GM06990 (cell line): ENCODE measurements at regions not wholly inside any gene's neighbourhood (a gene's known extent, or its start where the extent isn't known, plus 50 kb on each side); places are given as distances from the start of the nearest gene placed in this dataset.

Experiments
- DNase-seq: peaks from one replicate; pipeline ENCODE4 v3.0.0-alpha.2; 2011; ENCODE audit not compliant: insufficient read length; ENCODE audit errors: extremely low read depth
- H3K27me3 ChIP-seq: replicated peaks from 2 replicates; pipeline ENCODE4 v1.6.0; 2011; ENCODE audit warnings: low read length; ENCODE audit not compliant: control insufficient read depth, insufficient read depth
- H3K36me3 ChIP-seq: 2 replicates; pipeline ENCODE4 v1.5.1; 2011; ENCODE audit warnings: low read length; ENCODE audit not compliant: control insufficient read depth, insufficient read depth
- H3K4me3 ChIP-seq: replicated peaks from 2 replicates; pipeline ENCODE4 v1.5.1; 2011; ENCODE audit warnings: low read depth, mild to moderate bottlenecking, control low read depth, low read length
- TF ChIP-seq, protein P1 (sequence below): IDR thresholded peaks from 2 replicates; pipeline ENCODE4 v1.5.1; 2011; ENCODE audit warnings: low read length, control low read depth, mild to moderate bottlenecking, inconsistent platforms; ENCODE audit not compliant: insufficient read depth, poor library complexity, severe bottlenecking

DNA sequence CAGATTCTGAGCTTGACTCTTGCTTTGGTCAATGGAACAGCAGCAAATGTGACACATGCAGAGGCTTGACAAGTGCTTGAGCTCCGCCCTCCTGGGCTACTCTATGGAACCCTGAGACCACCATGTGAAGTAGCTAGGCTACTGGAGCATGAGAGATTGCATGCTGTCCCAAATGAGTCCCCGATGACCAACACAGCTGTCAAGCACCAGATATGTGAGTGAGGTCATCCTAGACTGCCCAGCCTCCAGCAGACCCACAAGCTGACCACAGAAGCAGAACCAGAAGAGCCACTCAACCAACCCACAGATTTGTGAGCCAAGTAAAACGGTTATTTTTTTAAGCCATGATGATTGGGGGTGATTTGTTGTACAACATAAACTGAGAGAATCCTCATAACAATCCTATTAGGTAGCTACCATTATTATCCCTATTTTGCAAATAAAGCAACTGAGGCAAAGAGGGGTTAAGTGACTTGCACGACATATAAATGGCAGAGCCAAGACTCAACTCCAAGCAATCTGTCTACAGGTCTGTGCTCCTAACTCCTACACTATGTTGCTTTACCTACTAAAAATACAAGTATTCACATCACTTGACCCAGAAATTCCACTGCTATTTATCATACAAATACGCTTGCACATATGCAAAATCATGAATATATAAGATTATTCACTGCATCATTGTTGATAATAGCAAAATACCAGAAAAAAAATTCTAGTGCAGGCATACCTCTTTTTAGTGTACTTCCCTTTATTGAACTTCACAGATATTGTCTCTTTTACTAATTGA lies 136.2 kb downstream of the NDUFA12 start:
- no peak overlapping the region for H3K4me3 ChIP-seq
- H3K36me3 ChIP-seq: peaks cover 2% of the 10 kb centered on the region; the same call in 1 of the 2 replicates
- DNase-seq: no peak
- no peaks in the 10 kb centered on the region for H3K27me3 ChIP-seq
- TF ChIP-seq, protein P1, sequence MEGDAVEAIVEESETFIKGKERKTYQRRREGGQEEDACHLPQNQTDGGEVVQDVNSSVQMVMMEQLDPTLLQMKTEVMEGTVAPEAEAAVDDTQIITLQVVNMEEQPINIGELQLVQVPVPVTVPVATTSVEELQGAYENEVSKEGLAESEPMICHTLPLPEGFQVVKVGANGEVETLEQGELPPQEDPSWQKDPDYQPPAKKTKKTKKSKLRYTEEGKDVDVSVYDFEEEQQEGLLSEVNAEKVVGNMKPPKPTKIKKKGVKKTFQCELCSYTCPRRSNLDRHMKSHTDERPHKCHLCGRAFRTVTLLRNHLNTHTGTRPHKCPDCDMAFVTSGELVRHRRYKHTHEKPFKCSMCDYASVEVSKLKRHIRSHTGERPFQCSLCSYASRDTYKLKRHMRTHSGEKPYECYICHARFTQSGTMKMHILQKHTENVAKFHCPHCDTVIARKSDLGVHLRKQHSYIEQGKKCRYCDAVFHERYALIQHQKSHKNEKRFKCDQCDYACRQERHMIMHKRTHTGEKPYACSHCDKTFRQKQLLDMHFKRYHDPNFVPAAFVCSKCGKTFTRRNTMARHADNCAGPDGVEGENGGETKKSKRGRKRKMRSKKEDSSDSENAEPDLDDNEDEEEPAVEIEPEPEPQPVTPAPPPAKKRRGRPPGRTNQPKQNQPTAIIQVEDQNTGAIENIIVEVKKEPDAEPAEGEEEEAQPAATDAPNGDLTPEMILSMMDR: no peak

DNA sequence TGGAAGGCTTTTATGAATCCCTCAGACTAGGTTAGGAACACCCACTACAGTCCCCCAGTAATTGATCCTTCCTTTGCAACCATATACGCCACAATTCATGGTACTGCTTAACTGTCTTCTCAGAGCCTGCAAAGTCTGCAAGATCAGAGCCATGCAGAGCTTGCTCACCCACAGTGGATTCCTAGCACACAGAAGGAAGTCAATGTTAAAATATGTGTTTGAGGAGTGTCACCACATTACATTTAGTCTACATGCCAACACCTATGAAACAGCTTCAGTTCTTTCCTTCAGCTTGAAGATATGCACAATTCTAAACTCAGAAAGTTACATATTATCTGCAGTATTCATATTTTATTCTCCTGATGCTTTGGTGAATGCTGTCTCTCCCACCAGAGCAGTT lies 138.5 kb downstream of the NDUFA12 start:
- H3K4me3 ChIP-seq: no peak overlapping the region
- TF ChIP-seq, protein P1: no peak
- DNase-seq: no peak
- H3K27me3 ChIP-seq: no peaks in the 10 kb centered on the region
- peaks cover 4% of the 10 kb centered on the region; the same call in 1 of the 2 replicates for H3K36me3 ChIP-seq

DNA sequence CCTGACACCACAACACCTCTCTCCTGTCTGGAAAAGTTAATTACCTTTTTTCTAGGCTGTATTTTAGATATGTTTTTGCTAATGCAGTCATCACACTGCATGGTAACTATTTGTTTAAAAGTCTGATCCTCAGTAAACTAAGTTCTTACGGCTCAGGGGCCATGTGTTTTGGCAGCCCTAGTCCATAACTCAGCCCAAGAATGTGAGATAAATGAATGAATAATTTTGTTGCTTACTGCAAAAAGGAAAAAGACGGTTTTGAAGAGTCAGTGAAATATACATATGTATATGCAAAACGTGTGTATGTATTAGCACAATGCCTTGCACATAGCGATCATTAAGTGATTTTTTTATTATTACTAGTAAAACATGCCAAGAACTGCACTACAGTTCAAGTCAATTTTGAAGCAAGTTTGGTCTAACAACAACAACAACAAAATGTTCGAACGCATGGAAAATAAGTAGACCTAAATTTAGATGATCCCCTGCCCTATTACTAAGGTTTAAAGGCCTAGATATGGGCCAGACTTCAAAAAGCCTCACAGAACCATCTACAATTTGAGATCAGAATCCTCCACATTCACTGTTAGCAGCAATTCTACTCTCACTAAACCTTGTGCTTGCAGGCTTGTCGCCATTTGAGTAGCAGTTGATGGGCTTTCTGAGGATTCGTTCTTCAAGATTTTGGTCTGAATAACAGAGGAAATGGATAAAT lies 140.0 kb downstream of the NDUFA12 start:
- DNase-seq: no peak
- no peak overlapping the region for H3K4me3 ChIP-seq
- no peaks in the 10 kb centered on the region for H3K27me3 ChIP-seq
- peaks cover 4% of the 10 kb centered on the region; the same call in 1 of the 2 replicates for H3K36me3 ChIP-seq
- TF ChIP-seq, protein P1: no peak

DNA sequence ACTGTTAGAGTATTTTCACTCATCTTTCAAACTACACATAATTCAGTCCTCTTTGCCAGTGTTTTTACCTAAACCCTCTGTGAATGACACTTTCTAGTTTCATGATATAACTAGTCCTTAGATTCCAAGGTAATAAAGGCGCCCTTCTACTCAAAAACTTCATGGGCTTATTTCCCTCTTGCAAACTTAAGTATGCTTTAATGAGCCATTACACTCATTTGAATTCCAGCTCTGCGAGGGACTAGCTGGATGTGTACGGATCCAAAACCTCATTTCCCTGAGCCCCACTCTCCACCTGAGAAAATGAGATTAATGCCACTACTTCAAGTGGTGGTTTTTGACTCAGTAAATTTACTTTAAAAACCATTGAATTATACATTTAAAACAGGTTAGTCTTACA lies 141.1 kb downstream of the NDUFA12 start:
- no peak overlapping the region for H3K4me3 ChIP-seq
- H3K36me3 ChIP-seq: peaks cover 4% of the 10 kb centered on the region; the same call in 1 of the 2 replicates
- TF ChIP-seq, protein P1: no peak
- DNase-seq: no peak
- H3K27me3 ChIP-seq: no peaks in the 10 kb centered on the region

DNA sequence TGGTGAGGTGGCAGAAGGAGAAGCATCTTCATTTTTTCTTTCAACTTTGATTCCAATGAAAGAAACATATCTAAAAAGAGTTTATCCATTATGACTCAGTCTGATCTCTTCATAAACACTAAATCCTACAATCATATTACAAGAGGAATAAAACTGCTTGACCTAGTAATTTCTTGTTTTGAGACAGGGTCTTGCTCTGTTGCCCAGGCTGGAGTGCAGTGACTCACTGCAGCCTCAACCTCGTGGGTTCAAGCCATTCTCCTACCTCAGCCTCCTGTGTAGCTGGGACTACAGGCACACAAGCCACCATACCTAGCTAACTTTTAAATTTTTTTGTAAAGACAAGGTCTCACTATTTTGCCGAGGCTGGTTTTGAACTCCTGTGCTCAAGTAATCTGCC lies 147.2 kb downstream of the NDUFA12 start:
- DNase-seq: no peak
- Histone ChIP-seq H3K4me3 (no peak overlapping the region), H3K27me3 (no peaks in the 10 kb centered on the region), H3K36me3 (peaks cover 6% of the 10 kb centered on the region)
- TF ChIP-seq, protein P1: no peak
